Astrocyte (in vitro differentiated cells and primary cell): ENCODE measurements at regions not wholly inside any gene's neighbourhood (a gene's known extent, or its start where the extent isn't known, plus 50 kb on each side); places are given as distances from the start of the nearest gene placed in this dataset.

ENCODE experiments used
- EZH2 ChIP-seq: IDR thresholded peaks from 2 replicates; pipeline ENCODE4 v1.6.1; 2012; ENCODE audit warnings: mild to moderate bottlenecking, low read length, inconsistent platforms; ENCODE audit not compliant: insufficient read depth
- TF ChIP-seq, protein P1 (sequence below): IDR thresholded peaks from 2 replicates; pipeline ENCODE4 v1.5.1; 2011; ENCODE audit warnings: low read depth, mild to moderate bottlenecking, inconsistent platforms, low read length, moderate library complexity; ENCODE audit not compliant: insufficient read depth

DNA sequence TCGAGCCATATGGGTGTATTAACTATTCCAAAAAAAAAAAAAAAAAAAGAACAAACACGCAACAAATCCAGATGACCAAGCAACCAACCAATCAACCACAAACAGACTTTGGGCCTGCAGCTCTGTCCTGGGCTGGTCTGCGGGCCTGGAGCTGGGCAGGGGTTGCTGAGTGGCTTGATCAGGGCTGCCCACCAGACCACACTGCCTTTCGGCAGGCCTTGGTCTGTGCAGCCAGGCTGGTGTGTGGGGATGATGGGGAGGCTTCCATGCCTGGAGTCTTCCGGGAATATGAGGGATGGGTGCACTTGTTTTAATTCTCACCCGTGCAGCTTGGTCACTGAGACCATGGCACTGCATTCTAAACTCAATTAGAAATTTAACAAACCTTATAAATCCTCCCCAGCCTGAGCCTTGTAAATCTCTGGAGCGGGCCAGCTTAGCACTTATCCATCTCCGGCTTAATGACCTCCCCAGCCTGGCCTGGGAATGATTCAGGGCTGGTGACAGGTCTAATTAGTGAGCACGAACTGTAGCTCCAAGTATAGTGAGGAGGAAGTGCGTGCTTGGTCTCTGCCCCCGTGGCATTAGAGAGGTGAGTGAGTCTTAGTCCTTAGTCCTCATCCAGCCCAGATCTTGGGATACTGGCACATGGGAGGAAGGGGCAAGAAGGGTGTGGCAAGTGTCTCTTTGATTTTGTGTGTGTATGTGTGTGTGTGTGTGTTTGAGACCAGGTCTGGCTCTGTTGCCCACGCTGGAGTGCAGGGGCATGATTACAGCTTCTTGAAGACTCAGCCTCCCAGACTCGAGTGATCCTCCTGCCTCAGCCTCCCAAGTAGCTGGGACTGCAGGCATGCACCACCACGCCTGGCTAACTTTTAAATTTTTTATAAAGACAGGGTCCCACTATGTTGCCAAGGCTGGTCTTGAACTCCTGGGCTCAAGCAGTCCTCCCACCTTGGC is 74.6 kb upstream of the CSF3R start:
- TF ChIP-seq, protein P1, sequence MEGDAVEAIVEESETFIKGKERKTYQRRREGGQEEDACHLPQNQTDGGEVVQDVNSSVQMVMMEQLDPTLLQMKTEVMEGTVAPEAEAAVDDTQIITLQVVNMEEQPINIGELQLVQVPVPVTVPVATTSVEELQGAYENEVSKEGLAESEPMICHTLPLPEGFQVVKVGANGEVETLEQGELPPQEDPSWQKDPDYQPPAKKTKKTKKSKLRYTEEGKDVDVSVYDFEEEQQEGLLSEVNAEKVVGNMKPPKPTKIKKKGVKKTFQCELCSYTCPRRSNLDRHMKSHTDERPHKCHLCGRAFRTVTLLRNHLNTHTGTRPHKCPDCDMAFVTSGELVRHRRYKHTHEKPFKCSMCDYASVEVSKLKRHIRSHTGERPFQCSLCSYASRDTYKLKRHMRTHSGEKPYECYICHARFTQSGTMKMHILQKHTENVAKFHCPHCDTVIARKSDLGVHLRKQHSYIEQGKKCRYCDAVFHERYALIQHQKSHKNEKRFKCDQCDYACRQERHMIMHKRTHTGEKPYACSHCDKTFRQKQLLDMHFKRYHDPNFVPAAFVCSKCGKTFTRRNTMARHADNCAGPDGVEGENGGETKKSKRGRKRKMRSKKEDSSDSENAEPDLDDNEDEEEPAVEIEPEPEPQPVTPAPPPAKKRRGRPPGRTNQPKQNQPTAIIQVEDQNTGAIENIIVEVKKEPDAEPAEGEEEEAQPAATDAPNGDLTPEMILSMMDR, result no peak
- no peak for TF ChIP-seq EZH2
